Activated CD8-positive, alpha-beta memory T cell treated with anti-CD3 and anti-CD28 coated beads, Interleukin-2, amount 10 ng/mL, durations not matched to agents 7 days and 5 days (primary cell): ENCODE measurements at regions not wholly inside any gene's neighbourhood (a gene's known extent, or its start where the extent isn't known, plus 50 kb on each side); places are given as distances from the start of the nearest gene placed in this dataset.

Experiments used
- ATAC-seq: fragments of 150-1000 bp; cut with Tn5 transposase; one replicate; pipeline ENCODE4 v1.10.0; 2021; ENCODE audit warnings: moderate library complexity
- CTCF ChIA-PET: fragments of 350-600 bp; sonication (Branson Sonifier 250); formaldehyde crosslinking; loops from one replicate; lab custom pipeline; 2021; ENCODE audit warnings: antibody characterized with exemption; lab: Charles Lee
- DNase-seq: peaks from one replicate; pipeline ENCODE4 v3.0.0-alpha.2; 2020
- H3K27ac Mint-ChIP-seq: one replicate; pipeline ENCODE4 v1.8.0; 2021; ENCODE audit warnings: mild to moderate bottlenecking, mixed read lengths
- H3K27me3 Mint-ChIP-seq: one replicate; pipeline ENCODE4 v1.8.0; 2021; ENCODE audit warnings: mixed read lengths
- H3K36me3 Mint-ChIP-seq: one replicate; pipeline ENCODE4 v1.8.0; 2021; ENCODE audit warnings: mild to moderate bottlenecking, mixed read lengths
- H3K4me1 Mint-ChIP-seq: one replicate; pipeline ENCODE4 v1.8.0; 2021; ENCODE audit warnings: mixed read lengths
- H3K4me3 Mint-ChIP-seq: one replicate; pipeline ENCODE4 v1.8.0; 2021; ENCODE audit warnings: mild to moderate bottlenecking, moderate library complexity, mixed read lengths
- H3K9me3 Mint-ChIP-seq: one replicate; pipeline ENCODE4 v1.8.0; 2022; ENCODE audit warnings: low read depth, mixed read lengths

- no peak overlapping the region for H3K27ac Mint-ChIP-seq
- no peaks in the 10 kb centered on the region for H3K9me3 Mint-ChIP-seq
- no peaks in the 10 kb centered on the region for H3K4me1 Mint-ChIP-seq
- no peak for ATAC-seq
- H3K27me3 Mint-ChIP-seq, result peaks cover 6% of the 10 kb centered on the region
- CTCF ChIA-PET, result no interaction called here
- DNase-seq, result no peak
- H3K4me3 Mint-ChIP-seq, result no peak overlapping the region
- no peaks in the 10 kb centered on the region for H3K36me3 Mint-ChIP-seq
Observed at GRCh38 chr1:90472775-90473174, 244.3 kb downstream of the BARHL2 start.

- no peaks in the 10 kb centered on the region for H3K36me3 Mint-ChIP-seq
- CTCF ChIA-PET, result no interaction called here
- no peaks in the 10 kb centered on the region for H3K4me1 Mint-ChIP-seq
- no peak overlapping the region for H3K27ac Mint-ChIP-seq
- no peak for DNase-seq
- H3K9me3 Mint-ChIP-seq, result no peaks in the 10 kb centered on the region
- peaks cover 1% of the 10 kb centered on the region for H3K27me3 Mint-ChIP-seq
- no peak overlapping the region for H3K4me3 Mint-ChIP-seq
- no peak for ATAC-seq
Observed at GRCh38 chr1:90459570-90459969, 257.5 kb downstream of the BARHL2 start.

- no peak overlapping the region for H3K4me3 Mint-ChIP-seq
- H3K27ac Mint-ChIP-seq, result no peak overlapping the region
- no peaks in the 10 kb centered on the region for H3K36me3 Mint-ChIP-seq
- no peak for DNase-seq
- no peaks in the 10 kb centered on the region for H3K9me3 Mint-ChIP-seq
- no peaks in the 10 kb centered on the region for H3K4me1 Mint-ChIP-seq
- H3K27me3 Mint-ChIP-seq, result peaks cover 3% of the 10 kb centered on the region
- CTCF ChIA-PET, result no interaction called here
- ATAC-seq, result no peak
Observed at GRCh38 chr1:90457985-90458384, 259.1 kb downstream of the BARHL2 start.

- H3K9me3 Mint-ChIP-seq, result no peaks in the 10 kb centered on the region
- CTCF ChIA-PET, result no interaction called here
- H3K27me3 Mint-ChIP-seq, result peaks cover 3% of the 10 kb centered on the region
Observed at GRCh38 chr1:90452491-90452890, 264.6 kb downstream of the BARHL2 start.

GRCh38 chr1:90443354-90443753 lies 273.7 kb downstream of the BARHL2 start:
- DNase-seq, result no peak
- Mint-ChIP-seq H3K27me3 (no peaks in the 10 kb centered on the region), H3K4me3 (no peak overlapping the region), H3K36me3 (no peaks in the 10 kb centered on the region), H3K9me3 (no peaks in the 10 kb centered on the region), H3K4me1 (no peaks in the 10 kb centered on the region), H3K27ac (no peak overlapping the region)
- ATAC-seq, result no peak
- CTCF ChIA-PET, result no interaction called here

More at GRCh38 chr1:90452491-90452890, 264.6 kb downstream of the BARHL2 start:
- H3K27ac Mint-ChIP-seq, result no peak overlapping the region
- no peaks in the 10 kb centered on the region for H3K4me1 Mint-ChIP-seq
- H3K36me3 Mint-ChIP-seq, result no peaks in the 10 kb centered on the region
- no peak overlapping the region for H3K4me3 Mint-ChIP-seq
- no peak for ATAC-seq
- DNase-seq, result no peak

GRCh38 chr1:90435351-90435750 lies 281.8 kb downstream of the BARHL2 start:
- CTCF ChIA-PET, result no interaction called here
- no peaks in the 10 kb centered on the region for H3K4me1 Mint-ChIP-seq
- no peak overlapping the region for H3K27ac Mint-ChIP-seq
- no peaks in the 10 kb centered on the region for H3K27me3 Mint-ChIP-seq
- ATAC-seq (no peak), DNase-seq (no peak)
- no peaks in the 10 kb centered on the region for H3K36me3 Mint-ChIP-seq
- no peak overlapping the region for H3K4me3 Mint-ChIP-seq
- H3K9me3 Mint-ChIP-seq, result no peaks in the 10 kb centered on the region

- Mint-ChIP-seq H3K9me3 (no peaks in the 10 kb centered on the region), H3K27me3 (no peaks in the 10 kb centered on the region), H3K36me3 (no peaks in the 10 kb centered on the region), H3K4me3 (no peak overlapping the region), H3K4me1 (no peaks in the 10 kb centered on the region), H3K27ac (no peak overlapping the region)
- CTCF ChIA-PET, result no interaction called here
- ATAC-seq, result no peak
- DNase-seq, result no peak
Observed at GRCh38 chr1:90434460-90434859, 282.6 kb downstream of the BARHL2 start.

- H3K4me1 Mint-ChIP-seq, result no peaks in the 10 kb centered on the region
- H3K27me3 Mint-ChIP-seq, result no peaks in the 10 kb centered on the region
- H3K9me3 Mint-ChIP-seq, result no peaks in the 10 kb centered on the region
- H3K4me3 Mint-ChIP-seq, result no peak overlapping the region
- H3K27ac Mint-ChIP-seq, result no peak overlapping the region
- DNase-seq, result no peak
- CTCF ChIA-PET, result no interaction called here
- ATAC-seq, result no peak
- no peaks in the 10 kb centered on the region for H3K36me3 Mint-ChIP-seq
Observed at GRCh38 chr1:90417126-90417525, 300.0 kb downstream of the BARHL2 start.

GRCh38 chr1:90414201-90414600 lies 302.9 kb downstream of the BARHL2 start:
- Mint-ChIP-seq H3K9me3 (no peaks in the 10 kb centered on the region), H3K4me3 (no peak overlapping the region), H3K36me3 (no peaks in the 10 kb centered on the region), H3K27me3 (no peaks in the 10 kb centered on the region), H3K27ac (no peak overlapping the region), H3K4me1 (no peaks in the 10 kb centered on the region)
- ATAC-seq (no peak), DNase-seq (no peak)
- CTCF ChIA-PET, result no interaction called here

- H3K36me3 Mint-ChIP-seq, result no peaks in the 10 kb centered on the region
- ATAC-seq (no peak), DNase-seq (no peak)
- H3K9me3 Mint-ChIP-seq, result no peaks in the 10 kb centered on the region
- H3K4me3 Mint-ChIP-seq, result no peak overlapping the region
- no peak overlapping the region for H3K27ac Mint-ChIP-seq
- H3K27me3 Mint-ChIP-seq, result no peaks in the 10 kb centered on the region
- CTCF ChIA-PET, result no interaction called here
- H3K4me1 Mint-ChIP-seq, result no peaks in the 10 kb centered on the region
Observed at GRCh38 chr1:90413519-90413918, 303.6 kb downstream of the BARHL2 start.

GRCh38 chr1:90412563-90412962 lies 304.5 kb downstream of the BARHL2 start:
- no peaks in the 10 kb centered on the region for H3K9me3 Mint-ChIP-seq
- H3K27ac Mint-ChIP-seq, result no peak overlapping the region
- no peaks in the 10 kb centered on the region for H3K27me3 Mint-ChIP-seq
- ATAC-seq, result no peak
- no peak for DNase-seq
- H3K4me3 Mint-ChIP-seq, result no peak overlapping the region
- H3K36me3 Mint-ChIP-seq, result no peaks in the 10 kb centered on the region
- CTCF ChIA-PET, result no interaction called here
- no peaks in the 10 kb centered on the region for H3K4me1 Mint-ChIP-seq

- CTCF ChIA-PET, result no interaction called here
- H3K27ac Mint-ChIP-seq, result no peak overlapping the region
Observed at GRCh38 chr1:90411185-90411584, 305.9 kb downstream of the BARHL2 start.

GRCh38 chr1:90407737-90408136 lies 309.4 kb downstream of the BARHL2 start:
- CTCF ChIA-PET, result no interaction called here
- Mint-ChIP-seq H3K27me3 (no peaks in the 10 kb centered on the region), H3K4me3 (no peak overlapping the region), H3K27ac (no peak overlapping the region), H3K9me3 (no peaks in the 10 kb centered on the region), H3K4me1 (no peaks in the 10 kb centered on the region), H3K36me3 (no peaks in the 10 kb centered on the region)
- no peak for DNase-seq
- ATAC-seq, result no peak

More at GRCh38 chr1:90411185-90411584, 305.9 kb downstream of the BARHL2 start:
- ATAC-seq (no peak), DNase-seq (no peak)
- no peaks in the 10 kb centered on the region for H3K27me3 Mint-ChIP-seq
- H3K4me3 Mint-ChIP-seq, result no peak overlapping the region
- H3K4me1 Mint-ChIP-seq, result no peaks in the 10 kb centered on the region
- H3K9me3 Mint-ChIP-seq, result no peaks in the 10 kb centered on the region
- H3K36me3 Mint-ChIP-seq, result no peaks in the 10 kb centered on the region

GRCh38 chr1:90405726-90406125 lies 311.4 kb downstream of the BARHL2 start:
- Mint-ChIP-seq H3K27me3 (no peaks in the 10 kb centered on the region), H3K9me3 (no peaks in the 10 kb centered on the region), H3K4me1 (no peaks in the 10 kb centered on the region), H3K27ac (peak overlapping the region; percentile 27), H3K4me3 (no peak overlapping the region), H3K36me3 (no peaks in the 10 kb centered on the region)
- DNase-seq (no peak), ATAC-seq (no peak)
- CTCF ChIA-PET, result no interaction called here
